ENCODE measurements at regions not wholly inside any gene's neighbourhood (a gene's known extent, or its start where the extent isn't known, plus 50 kb on each side); places are given as distances from the start of the nearest gene placed in this dataset.

DNA sequence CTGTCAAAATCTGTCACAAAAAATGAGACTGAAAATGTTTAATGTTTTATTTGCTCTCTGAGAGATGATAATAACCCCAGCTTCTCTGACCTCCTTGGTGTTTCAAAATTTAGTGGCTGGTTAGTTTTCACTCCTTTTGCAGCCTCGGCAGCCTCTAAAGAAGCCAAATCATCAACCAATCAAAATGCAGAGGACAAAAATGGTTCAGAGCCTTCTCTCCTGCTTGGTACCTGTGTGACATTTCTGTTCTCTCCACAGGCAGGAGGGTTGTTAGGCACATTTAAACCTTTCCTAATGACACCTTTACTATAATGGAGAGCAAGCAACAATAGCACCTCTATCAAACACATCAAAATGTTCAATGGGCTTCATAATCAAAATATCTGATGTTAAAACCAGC lies 375.5 kb downstream of the HACE1 start:
- CTCF ChIA-PET (ENCODE audit: partially characterized antibody): interaction anchor here (2.1 kb wide), 1 partner anchor 158 kb away, joined by 7 read pairs; no protein-coding TSS in a partner anchor
- TF ChIP-seq SRF (IDR thresholded peaks at IDR 0.05; ENCODE audit: low read depth, low read length) (no peak), GTF2F1 (IDR thresholded peaks at IDR 0.05; ENCODE audit: borderline replicate concordance, low read depth, low read length) (no peak), RNF2 (IDR thresholded peaks at IDR 0.05; ENCODE audit: borderline replicate concordance, low read depth, low read length, missing control alignments, poor library complexity, severe bottlenecking) (no peak), SAP30 (IDR thresholded peaks at IDR 0.05; ENCODE audit: insufficient read depth, insufficient replicate concordance, low read length) (no peak), CEBPB (IDR thresholded peaks at IDR 0.05; ENCODE audit: low read depth, low read length) (no peak), EZH2 (IDR thresholded peaks at IDR 0.05; ENCODE audit: low read depth, low read length, severe bottlenecking) (no peak), SP2 (IDR thresholded peaks at IDR 0.05; ENCODE audit: low read length) (no peak), KDM1A (IDR thresholded peaks at IDR 0.05; ENCODE audit: borderline replicate concordance, low read length) (no peak), BACH1 (IDR thresholded peaks at IDR 0.05; ENCODE audit: low read length) (no peak)
- TF ChIP-seq, protein P1, sequence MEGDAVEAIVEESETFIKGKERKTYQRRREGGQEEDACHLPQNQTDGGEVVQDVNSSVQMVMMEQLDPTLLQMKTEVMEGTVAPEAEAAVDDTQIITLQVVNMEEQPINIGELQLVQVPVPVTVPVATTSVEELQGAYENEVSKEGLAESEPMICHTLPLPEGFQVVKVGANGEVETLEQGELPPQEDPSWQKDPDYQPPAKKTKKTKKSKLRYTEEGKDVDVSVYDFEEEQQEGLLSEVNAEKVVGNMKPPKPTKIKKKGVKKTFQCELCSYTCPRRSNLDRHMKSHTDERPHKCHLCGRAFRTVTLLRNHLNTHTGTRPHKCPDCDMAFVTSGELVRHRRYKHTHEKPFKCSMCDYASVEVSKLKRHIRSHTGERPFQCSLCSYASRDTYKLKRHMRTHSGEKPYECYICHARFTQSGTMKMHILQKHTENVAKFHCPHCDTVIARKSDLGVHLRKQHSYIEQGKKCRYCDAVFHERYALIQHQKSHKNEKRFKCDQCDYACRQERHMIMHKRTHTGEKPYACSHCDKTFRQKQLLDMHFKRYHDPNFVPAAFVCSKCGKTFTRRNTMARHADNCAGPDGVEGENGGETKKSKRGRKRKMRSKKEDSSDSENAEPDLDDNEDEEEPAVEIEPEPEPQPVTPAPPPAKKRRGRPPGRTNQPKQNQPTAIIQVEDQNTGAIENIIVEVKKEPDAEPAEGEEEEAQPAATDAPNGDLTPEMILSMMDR (IDR thresholded peaks at IDR 0.05; ENCODE audit: control extremely low read depth in 1 of 3, insufficient read depth in 1 of 3, low read depth in 1 of 3, low read length in 3 of 3): no peak
- TF ChIP-seq, protein P2, sequence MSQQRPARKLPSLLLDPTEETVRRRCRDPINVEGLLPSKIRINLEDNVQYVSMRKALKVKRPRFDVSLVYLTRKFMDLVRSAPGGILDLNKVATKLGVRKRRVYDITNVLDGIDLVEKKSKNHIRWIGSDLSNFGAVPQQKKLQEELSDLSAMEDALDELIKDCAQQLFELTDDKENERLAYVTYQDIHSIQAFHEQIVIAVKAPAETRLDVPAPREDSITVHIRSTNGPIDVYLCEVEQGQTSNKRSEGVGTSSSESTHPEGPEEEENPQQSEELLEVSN (IDR thresholded peaks at IDR 0.05): no peak

More for the DNA sequence above, 375.5 kb downstream of the HACE1 start:
- H2AK5ac ChIP-seq (ENCODE audit: low read depth, low read length): no peak overlapping the region
- no peaks in the 10 kb centered on the region for H3K79me2 ChIP-seq (ENCODE audit: control insufficient read depth in 1 of 2, insufficient read depth in 2 of 2, low read length in 2 of 2)
- H4K91ac ChIP-seq (replicated peaks; ENCODE audit: insufficient read length, low read length): no peak overlapping the region
- H3K4me1 ChIP-seq (replicated peaks in 1 of 4; ENCODE audit: control insufficient read depth in 3 of 4, insufficient read depth in 4 of 4, low read length in 3 of 4): no peaks in the 10 kb centered on the region
- no peak overlapping the region for H2BK15ac ChIP-seq (ENCODE audit: low read length)
- H3K4me3 ChIP-seq (ENCODE audit: extremely low read depth in 1 of 4, insufficient read depth in 2 of 4, low read depth in 3 of 4, low read length in 4 of 4): no peak overlapping the region
- H2BK120ac ChIP-seq (replicated peaks; ENCODE audit: low read depth, low read length): no peak overlapping the region
- no peak overlapping the region for H4K5ac ChIP-seq (ENCODE audit: insufficient read length, low read depth, low read length)
- H3K27me3 ChIP-seq (replicated peaks in 1 of 4; ENCODE audit: control insufficient read depth in 3 of 4, extremely low read depth in 1 of 4, insufficient read depth in 3 of 4, low read length in 3 of 4): no peaks in the 10 kb centered on the region
- no peak overlapping the region for H4K8ac ChIP-seq (ENCODE audit: extremely low read depth, insufficient read depth, low read length)
- no peak overlapping the region for H2BK12ac ChIP-seq (ENCODE audit: low read depth, low read length)
- H2BK5ac ChIP-seq (ENCODE audit: low read depth, low read length): no peak overlapping the region
- H4K20me1 ChIP-seq (replicated peaks in 1 of 2; ENCODE audit: control insufficient read depth in 1 of 2, insufficient read depth in 2 of 2, low read length in 2 of 2): no peaks in the 10 kb centered on the region
- H3K79me1 ChIP-seq (ENCODE audit: low read depth, low read length): no peaks in the 10 kb centered on the region
- no peak overlapping the region for H3K4me2 ChIP-seq (ENCODE audit: insufficient read depth in 1 of 2, low read depth in 2 of 2, low read length in 2 of 2)
- no peaks in the 10 kb centered on the region for H3K9me3 ChIP-seq (ENCODE audit: insufficient read depth in 2 of 2, low read depth in 1 of 2, low read length in 1 of 2)
- H3K23ac ChIP-seq (ENCODE audit: insufficient read length): no peak overlapping the region
- DNase-seq (ENCODE audit: low read depth in 1 of 2, low spot score in 2 of 2) (no peak), FAIRE-seq (no peak)
- H2BK20ac ChIP-seq (ENCODE audit: low read length): no peak overlapping the region
- no peak overlapping the region for H3K56ac ChIP-seq (replicated peaks; ENCODE audit: insufficient read length, low read depth, low read length)
- POLR2A ChIA-PET (ENCODE audit: partially characterized antibody): no interaction called here
- H3K23me2 ChIP-seq (ENCODE audit: low read depth, low read length): no peaks in the 10 kb centered on the region
- no peak overlapping the region for H3K4ac ChIP-seq (replicated peaks; ENCODE audit: insufficient read length, low read depth, low read length)
- no peak overlapping the region for H3K18ac ChIP-seq (ENCODE audit: extremely low read depth, low read length)
- no peak overlapping the region for H2AFZ ChIP-seq (ENCODE audit: low read length)
- H3K27ac ChIP-seq (ENCODE audit: low read depth, low read length): no peak overlapping the region
- H3K9ac ChIP-seq (replicated peaks in 1 of 4; ENCODE audit: extremely low read depth in 1 of 4, low read depth in 3 of 4, low read length in 3 of 4): no peak overlapping the region
- no peaks in the 10 kb centered on the region for H3K36me3 ChIP-seq (ENCODE audit: control insufficient read depth in 2 of 4, insufficient read depth in 4 of 4, low read length in 3 of 4)
- no peak overlapping the region for H3K14ac ChIP-seq (ENCODE audit: insufficient read length)
- 93% methylated on average over 1 of the region's 1 CpG; no CpG with 5 or more reads in 1 of the 2 experiments for WGBS, 2 experiments (ENCODE audit: extremely low coverage in 1 of 2, insufficient coverage in 1 of 2, insufficient read length in 1 of 2, insufficient replicate concordance in 2 of 2, low coverage in 1 of 2, low lambda C conversion rate in 2 of 2, missing lambda C conversion rate in 1 of 2)

Measured in H1 (cell line).